NCI-H146 (cell line): ENCODE measurements at regions not wholly inside any gene's neighbourhood (a gene's known extent, or its start where the extent isn't known, plus 50 kb on each side); places are given as distances from the start of the nearest gene placed in this dataset.

ENCODE experiments used
- DNase-seq: peaks from one replicate; lab custom pipeline; 2025; lab: John Stamatoyannopoulos, UW

GRCh38 chr11:42179216-42179615 lies 719.8 kb upstream of the LRRC4C start:
- DNase-seq, result no peak

DNA sequence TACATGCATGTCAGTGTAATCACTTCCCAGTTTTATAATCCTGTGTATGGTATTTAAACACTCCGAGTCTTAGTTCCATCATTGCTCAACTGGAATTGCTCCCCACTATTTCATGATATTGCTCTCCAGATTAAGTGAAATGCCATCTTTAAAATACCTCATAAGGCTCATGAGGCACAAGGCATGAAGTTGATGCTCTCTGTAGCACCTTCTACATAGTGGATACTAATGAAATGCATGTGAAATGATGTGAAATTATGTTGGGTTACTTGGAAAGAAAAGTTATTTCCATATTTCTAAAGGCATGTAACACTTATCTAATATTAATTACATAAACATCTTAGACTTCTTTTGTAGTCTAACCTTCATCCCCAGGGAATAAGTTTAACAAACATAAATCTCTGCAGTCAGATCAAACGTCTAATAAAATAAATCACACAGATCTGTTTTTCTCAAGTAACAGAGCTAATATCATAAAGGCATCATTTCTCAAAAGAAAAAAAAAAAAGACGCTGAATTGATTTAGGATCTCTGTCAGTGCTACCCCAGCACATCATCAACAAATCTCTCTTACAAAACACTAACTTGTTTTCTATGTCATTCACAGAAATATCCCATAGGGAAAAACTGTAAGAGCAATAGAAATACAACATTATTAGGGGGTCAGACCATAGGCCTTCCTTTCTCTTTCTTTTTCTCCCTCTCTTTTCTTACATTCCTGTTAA lies 736.0 kb upstream of the LRRC4C start:
- DNase-seq, result no peak

DNA sequence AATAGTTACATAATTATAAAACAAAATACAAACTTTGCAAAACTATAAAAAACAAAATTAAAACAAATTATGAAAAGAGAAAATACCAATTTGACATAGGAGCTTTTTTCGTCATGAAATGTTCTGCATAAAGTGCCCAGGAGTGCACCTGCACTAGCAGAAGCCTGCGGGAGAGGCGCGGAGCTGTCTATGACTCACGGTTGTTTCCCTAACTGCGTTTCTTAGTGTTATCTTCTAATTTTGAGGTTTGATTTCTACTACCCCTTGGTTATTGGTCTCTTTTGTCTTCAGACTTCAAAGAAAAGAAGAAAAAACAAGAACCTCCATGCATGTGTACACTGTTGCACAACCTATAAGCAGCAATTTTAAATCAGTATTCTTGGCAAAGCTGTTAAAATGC lies 740.9 kb upstream of the LRRC4C start:
- DNase-seq, result no peak

- DNase-seq, result no peak
Observed at GRCh38 chr11:42201603-42202148, 742.2 kb upstream of the LRRC4C start.

DNA sequence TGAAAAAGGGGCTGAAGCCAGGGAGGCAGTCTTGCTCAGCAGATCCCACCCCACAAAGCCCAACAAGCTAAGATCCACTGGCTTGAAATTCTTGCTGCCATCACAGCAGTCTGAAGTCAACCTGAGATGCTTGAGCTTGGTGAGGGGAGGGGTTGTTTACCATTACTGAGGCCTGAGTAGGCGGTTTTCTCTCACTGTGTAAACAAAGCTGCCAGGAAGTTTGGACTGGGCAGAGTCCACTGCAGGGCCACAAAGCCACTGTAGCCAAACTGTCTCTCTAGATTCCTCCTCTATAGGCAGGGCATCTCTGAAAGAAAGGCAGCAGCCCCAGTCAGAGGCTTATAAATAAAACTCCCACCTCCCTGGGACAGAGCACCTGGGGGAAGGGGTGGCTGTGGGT lies 746.1 kb upstream of the LRRC4C start:
- no peak for DNase-seq

DNA sequence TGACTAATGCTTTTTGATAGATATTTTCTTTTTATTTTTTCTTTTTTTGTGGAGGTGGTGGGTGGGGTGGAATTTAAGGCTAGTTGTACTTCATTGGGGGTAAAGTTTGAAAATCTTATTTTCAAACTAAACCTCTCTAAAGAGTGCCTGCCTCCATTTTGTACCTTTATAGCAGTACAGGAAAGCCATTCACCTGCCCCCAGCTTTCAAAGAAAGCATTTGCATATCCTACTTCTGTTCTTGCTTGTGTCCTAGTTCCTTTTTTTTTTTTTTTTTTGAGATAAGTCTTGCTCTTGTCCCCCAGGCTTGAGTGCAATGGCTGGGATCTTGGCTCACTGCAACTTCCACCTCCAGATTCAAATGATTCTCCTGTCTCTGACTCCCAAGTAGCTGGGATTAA lies 766.2 kb upstream of the LRRC4C start:
- DNase-seq, result no peak

GRCh38 chr11:42232673-42233072 lies 773.2 kb upstream of the LRRC4C start:
- DNase-seq, result no peak

DNA sequence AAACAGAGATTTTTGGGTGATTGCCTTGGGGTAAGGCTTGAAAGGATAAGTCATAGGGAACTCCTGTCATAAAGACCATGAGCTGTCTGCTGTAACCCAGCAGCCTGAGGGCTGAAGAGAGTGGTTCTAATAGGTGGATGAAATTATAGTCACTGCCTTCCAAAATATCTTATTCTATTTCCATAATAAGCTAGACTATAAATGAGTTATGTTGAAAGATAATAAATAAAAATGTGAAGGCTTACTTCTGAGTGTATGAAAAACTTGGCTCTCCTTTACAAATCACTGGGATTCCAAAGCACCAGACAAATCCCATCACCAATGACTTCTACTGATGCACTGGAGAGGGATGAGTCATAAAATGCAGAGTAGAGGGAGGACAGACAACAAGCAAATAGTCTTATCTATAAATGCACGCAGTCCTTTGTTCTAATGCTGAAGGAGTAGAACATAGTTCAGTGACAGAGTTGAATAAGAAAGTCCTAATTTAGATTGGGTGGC lies 775.0 kb upstream of the LRRC4C start:
- DNase-seq, result no peak

DNA sequence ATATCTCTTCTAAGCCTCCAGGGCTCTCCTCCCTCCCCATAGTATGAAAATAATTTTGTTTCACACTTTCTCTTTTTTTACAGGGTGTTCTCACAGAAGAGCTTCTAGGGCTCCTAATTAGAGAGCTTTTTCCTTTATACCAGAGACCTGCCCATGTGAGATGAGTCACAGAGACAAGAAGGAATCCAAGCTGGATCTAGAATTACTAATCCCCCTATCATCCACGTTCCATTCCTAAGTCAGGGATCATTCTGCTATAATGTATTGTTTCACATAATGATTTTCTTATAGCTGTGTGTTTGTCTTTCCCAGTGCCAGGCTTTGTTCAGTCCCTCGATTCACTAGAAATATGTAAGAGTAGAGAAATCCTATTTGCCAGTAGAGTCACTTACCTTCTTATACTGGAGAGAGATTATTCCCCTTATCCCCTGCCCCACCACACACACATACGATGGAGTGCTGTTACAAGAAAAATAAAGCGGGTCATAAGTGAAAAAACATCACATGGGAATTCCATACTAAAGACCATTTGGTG lies 778.3 kb upstream of the LRRC4C start:
- DNase-seq, result no peak

DNA sequence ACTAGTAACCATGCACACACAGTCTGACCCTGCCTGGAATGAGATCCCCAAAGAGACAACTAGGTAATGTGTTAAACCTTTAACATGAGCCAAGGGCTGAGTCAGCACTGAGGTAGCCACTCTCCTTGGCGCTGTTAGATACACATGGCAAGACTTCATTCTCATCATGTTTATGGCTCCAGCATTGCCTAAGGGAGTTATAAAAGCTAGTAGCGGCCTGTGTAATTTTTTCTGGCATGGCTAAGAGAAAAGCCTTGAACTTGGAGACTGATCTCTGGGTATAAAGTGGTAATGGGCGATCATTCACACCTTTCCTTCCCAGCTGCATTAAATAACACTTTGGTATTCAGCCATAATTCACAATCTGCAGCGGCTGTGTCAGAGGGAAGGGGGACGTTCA lies 779.7 kb upstream of the LRRC4C start:
- DNase-seq, result no peak

GRCh38 chr11:42243385-42243784 lies 783.9 kb upstream of the LRRC4C start:
- DNase-seq, result no peak

DNA sequence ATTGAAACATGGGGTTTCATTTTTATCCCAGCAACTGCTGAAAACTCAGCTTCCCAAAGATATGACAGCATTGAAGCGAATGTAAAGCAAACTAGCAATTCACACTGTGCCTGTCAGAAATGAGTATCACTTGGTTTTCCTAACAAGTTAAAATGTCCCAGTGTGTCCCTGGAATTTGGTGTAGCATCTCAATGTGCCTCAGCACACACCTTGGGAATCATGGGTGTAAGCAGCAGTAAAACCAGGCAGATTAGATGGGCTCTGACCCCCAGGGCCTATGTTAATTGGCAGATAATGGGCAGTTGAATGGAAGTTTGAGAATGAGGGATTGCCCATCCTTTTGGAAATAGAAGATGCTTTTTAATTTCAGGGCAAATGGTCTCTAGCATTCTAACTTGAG lies 784.9 kb upstream of the LRRC4C start:
- no peak for DNase-seq

DNA sequence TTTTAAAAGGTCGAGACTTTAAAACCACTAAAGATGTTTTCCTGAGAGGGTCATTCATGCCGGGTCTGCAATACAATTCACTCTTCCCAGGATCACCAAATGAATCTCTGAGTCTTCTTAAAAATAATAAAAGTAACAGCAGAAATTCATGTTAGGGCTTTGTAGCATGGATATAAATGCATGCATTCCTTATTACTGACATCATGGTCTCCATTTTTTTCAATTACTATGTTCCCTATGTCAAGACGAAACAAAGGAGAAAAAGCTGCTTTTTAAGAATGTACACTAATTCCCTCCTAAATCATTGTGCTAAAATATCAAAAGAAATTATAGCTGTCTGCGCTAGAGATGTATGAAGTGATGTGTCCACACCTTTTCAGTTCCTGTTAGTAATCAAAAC lies 789.9 kb upstream of the LRRC4C start:
- no peak for DNase-seq

GRCh38 chr11:42249956-42250355 lies 790.5 kb upstream of the LRRC4C start:
- DNase-seq, result no peak

DNA sequence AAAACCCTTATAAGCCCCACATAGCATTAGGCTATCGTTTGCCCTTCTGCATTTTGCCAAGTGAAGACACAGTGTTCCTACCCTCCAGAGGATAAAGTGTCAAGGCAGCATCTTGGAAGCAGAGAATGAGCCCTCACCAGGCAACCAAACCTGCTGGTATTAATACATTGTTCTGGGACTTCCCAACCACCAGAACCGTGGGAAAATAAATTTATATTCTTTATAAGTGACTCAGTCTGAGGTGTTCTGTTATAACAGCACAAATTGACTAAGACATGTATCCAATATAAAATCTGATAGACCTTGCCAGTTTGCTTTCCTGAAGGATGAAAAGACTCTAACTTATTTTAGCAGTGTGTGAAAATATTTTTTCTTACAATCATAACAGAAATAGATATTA lies 792.5 kb upstream of the LRRC4C start:
- no peak for DNase-seq

- DNase-seq, result no peak
Observed at GRCh38 chr11:42253156-42253555, 793.7 kb upstream of the LRRC4C start.

DNA sequence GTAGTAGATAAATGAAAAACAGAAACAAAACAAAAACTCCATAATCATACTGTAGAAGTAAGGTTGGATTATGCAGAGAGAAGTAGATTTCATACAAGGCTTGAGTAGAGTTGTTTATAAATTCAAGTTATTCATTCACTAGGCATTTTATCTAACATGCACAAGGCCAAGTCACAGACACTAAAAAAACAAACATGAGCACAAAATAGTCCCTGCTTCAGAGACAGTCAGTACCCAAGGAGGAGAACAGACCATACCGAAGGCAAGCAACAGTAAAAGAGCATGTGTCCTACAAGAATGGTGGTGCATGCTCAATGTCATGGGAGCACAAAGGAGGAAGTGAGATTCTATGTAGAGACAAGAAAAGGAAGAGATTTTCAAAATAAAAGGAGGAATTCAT lies 796.5 kb upstream of the LRRC4C start:
- no peak for DNase-seq

DNA sequence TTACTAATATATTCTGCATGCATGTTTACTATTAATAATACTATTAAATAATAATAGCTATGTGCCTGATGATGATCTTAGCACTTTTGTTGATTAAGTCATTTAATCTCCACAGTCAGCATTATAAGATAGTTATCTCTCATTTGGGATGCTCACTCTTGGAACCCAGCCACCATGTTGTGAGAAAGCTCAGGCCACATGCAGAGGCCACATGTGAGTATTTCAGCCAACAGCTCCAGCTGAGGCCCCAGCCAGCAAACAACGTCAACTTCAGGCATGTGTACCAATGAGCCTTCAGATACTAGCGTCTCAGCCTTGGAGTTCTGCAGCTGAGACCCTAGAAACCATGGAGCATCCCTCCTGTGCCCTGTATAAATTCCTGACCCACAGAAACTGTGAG lies 798.1 kb upstream of the LRRC4C start:
- no peak for DNase-seq

GRCh38 chr11:42265072-42265471 lies 805.6 kb upstream of the LRRC4C start:
- DNase-seq, result no peak

DNA sequence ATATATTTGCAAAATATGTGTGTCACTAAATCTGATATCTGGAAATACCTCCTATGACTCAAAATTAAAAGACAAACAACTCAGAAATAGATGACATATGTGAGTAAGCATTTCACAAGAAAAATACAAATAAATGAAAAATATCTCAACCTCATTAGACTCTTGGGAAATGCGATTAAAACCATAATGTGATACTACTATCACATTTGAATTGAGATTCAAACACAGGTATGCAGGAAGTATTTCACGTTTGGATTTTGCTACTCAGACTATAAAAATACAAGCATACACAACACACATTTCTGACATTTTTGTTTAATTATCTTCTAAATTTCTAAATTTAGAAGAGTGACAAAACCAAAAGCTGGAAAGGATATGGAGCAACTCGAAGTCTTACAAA lies 811.9 kb upstream of the LRRC4C start:
- DNase-seq, result no peak

DNA sequence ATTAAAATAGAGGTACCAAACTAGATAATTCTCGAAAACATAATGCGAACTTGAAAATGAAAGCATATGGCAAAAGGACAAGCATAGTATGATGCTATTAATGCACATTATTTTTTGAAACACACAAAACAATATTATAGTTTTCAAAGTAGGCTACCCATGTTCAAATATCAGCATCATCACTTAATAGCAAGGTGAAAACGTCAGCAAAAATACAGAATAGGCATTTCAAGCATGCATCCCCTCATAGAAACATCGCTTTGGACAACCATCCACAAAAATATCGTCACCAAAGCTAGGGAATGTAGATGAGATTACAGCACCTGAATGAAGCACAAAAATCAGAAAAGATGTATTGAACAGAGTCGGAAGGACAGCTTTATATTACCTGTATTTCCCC lies 814.5 kb upstream of the LRRC4C start:
- no peak for DNase-seq

DNA sequence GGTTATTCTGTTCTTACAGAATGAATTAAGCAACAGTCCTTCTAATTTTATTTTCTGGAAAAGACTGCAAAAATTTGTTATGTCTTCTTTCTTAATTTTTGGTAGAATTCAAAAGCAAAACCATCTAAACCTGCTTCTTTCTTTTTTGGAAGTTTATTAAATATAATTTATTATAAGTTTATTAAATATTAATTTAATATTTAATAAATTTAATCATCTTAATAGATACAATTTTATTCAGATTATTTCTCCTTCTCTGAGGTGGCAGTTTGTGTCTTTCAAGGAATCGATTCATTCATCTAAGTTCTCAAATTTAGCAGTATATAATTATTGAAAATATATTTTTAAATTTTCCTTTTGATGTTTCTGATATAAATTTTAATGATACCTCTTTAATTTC lies 837.5 kb upstream of the LRRC4C start:
- DNase-seq, result no peak

GRCh38 chr11:42299780-42300179 lies 840.3 kb upstream of the LRRC4C start:
- DNase-seq, result no peak

GRCh38 chr11:42301777-42302176 lies 842.3 kb upstream of the LRRC4C start:
- DNase-seq, result no peak
